Progenitor cell of endocrine pancreas (in vitro differentiated cells): ENCODE measurements at regions not wholly inside any gene's neighbourhood (a gene's known extent, or its start where the extent isn't known, plus 50 kb on each side); places are given as distances from the start of the nearest gene placed in this dataset.

Source experiments
- DNase-seq: peaks from one replicate; pipeline ENCODE4 v3.0.0; 2021; ENCODE audit warnings: low spot score; ENCODE audit not compliant: unreplicated experiment
- H3K27ac Mint-ChIP-seq: 2 replicates; pipeline ENCODE4 v1.8.0; 2021; ENCODE audit warnings: mild to moderate bottlenecking, moderate library complexity, mixed read lengths
- H3K27me3 Mint-ChIP-seq: 2 replicates; pipeline ENCODE4 v1.8.0; 2021; ENCODE audit warnings: mixed read lengths
- H3K36me3 Mint-ChIP-seq: 2 replicates; pipeline ENCODE4 v1.8.0; 2022; ENCODE audit warnings: mixed read lengths; ENCODE audit not compliant: insufficient read depth
- H3K4me1 Mint-ChIP-seq: 2 replicates; pipeline ENCODE4 v1.8.0; 2021; ENCODE audit warnings: low read depth, mixed read lengths
- H3K4me3 Mint-ChIP-seq: 2 replicates; pipeline ENCODE4 v1.8.0; 2021; ENCODE audit warnings: low read depth, mild to moderate bottlenecking, moderate library complexity, mixed read lengths
- H3K9me3 Mint-ChIP-seq: 2 replicates; pipeline ENCODE4 v1.8.0; 2021; ENCODE audit warnings: low read depth, mixed read lengths
- CTCF ChIP-seq: fragments of 200-600 bp; sonication (generic); IDR thresholded peaks from one replicate; pipeline ENCODE4 v1.5.0; 2021; ENCODE audit warnings: antibody characterized with exemption, mild to moderate bottlenecking; ENCODE audit not compliant: unreplicated experiment

GRCh38 chr5:109524555-109524954 lies 114.8 kb upstream of the PJA2 start:
- H3K27ac Mint-ChIP-seq = no peak overlapping the region
- TF ChIP-seq CTCF = no peak
- H3K36me3 Mint-ChIP-seq = no peaks in the 10 kb centered on the region
- H3K9me3 Mint-ChIP-seq = no peaks in the 10 kb centered on the region
- H3K4me3 Mint-ChIP-seq = no peak overlapping the region
- H3K27me3 Mint-ChIP-seq = no peaks in the 10 kb centered on the region
- no peaks in the 10 kb centered on the region for H3K4me1 Mint-ChIP-seq
- DNase-seq = no peak

GRCh38 chr5:109524026-109524425 lies 114.3 kb upstream of the PJA2 start:
- DNase-seq = no peak
- Mint-ChIP-seq H3K9me3 (no peaks in the 10 kb centered on the region), H3K27me3 (no peaks in the 10 kb centered on the region), H3K36me3 (no peaks in the 10 kb centered on the region), H3K4me3 (no peak overlapping the region), H3K27ac (no peak overlapping the region), H3K4me1 (no peaks in the 10 kb centered on the region)
- no peak for TF ChIP-seq CTCF

GRCh38 chr5:109522404-109522803 lies 112.6 kb upstream of the PJA2 start:
- H3K36me3 Mint-ChIP-seq = no peaks in the 10 kb centered on the region
- H3K4me3 Mint-ChIP-seq = no peak overlapping the region
- DNase-seq = no peak
- no peaks in the 10 kb centered on the region for H3K4me1 Mint-ChIP-seq
- no peak overlapping the region for H3K27ac Mint-ChIP-seq
- no peaks in the 10 kb centered on the region for H3K9me3 Mint-ChIP-seq
- TF ChIP-seq CTCF = no peak
- no peaks in the 10 kb centered on the region for H3K27me3 Mint-ChIP-seq

DNA sequence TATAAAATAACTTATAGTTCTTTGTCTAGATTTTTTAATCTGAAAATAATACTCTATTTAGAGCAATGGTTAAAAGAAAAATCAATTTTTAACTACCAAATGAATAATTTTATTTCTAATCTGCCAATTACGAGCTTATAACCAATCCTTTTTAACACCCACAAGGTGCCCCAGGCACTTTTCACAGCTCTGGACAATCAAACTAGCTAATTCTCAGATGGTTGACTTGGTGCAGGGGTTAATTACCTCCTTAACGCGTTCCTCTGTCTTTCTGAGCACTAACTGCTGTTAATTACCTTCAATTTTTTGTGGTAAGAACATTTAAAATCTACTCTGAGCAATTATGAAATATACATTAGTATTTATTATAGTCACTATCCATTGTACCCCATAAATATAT lies 109.6 kb upstream of the PJA2 start:
- no peaks in the 10 kb centered on the region for H3K4me1 Mint-ChIP-seq
- H3K27ac Mint-ChIP-seq = no peak overlapping the region
- no peaks in the 10 kb centered on the region for H3K27me3 Mint-ChIP-seq
- H3K9me3 Mint-ChIP-seq = no peaks in the 10 kb centered on the region
- TF ChIP-seq CTCF = no peak
- no peak overlapping the region for H3K4me3 Mint-ChIP-seq
- no peaks in the 10 kb centered on the region for H3K36me3 Mint-ChIP-seq
- DNase-seq = no peak

DNA sequence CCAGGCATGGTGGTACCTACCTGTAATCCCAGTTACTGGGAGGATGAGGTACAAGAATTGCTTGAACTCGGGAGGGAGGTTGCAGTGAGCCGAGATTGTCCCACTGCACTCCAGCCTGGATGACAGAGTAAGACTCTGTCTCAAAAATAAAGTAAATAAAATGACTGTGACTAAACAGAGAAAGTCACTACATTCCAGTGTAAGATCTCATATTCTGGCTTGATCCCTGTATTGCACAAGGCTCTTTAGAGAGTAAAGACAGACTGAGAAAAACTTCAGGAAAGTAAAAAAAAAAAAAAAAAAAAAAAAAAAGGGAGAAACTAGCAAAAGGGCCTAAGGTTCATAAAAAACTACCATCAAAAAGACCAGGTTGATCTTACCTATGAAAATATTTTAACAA lies 106.6 kb upstream of the PJA2 start:
- H3K27me3 Mint-ChIP-seq = no peaks in the 10 kb centered on the region
- no peak overlapping the region for H3K4me3 Mint-ChIP-seq
- DNase-seq = no peak
- no peaks in the 10 kb centered on the region for H3K9me3 Mint-ChIP-seq
- H3K4me1 Mint-ChIP-seq = no peaks in the 10 kb centered on the region
- H3K36me3 Mint-ChIP-seq = no peaks in the 10 kb centered on the region
- H3K27ac Mint-ChIP-seq = no peak overlapping the region
- TF ChIP-seq CTCF = no peak
